ENCODE measurements at regions not wholly inside any gene's neighbourhood (a gene's known extent, or its start where the extent isn't known, plus 50 kb on each side); places are given as distances from the start of the nearest gene placed in this dataset.

DNA sequence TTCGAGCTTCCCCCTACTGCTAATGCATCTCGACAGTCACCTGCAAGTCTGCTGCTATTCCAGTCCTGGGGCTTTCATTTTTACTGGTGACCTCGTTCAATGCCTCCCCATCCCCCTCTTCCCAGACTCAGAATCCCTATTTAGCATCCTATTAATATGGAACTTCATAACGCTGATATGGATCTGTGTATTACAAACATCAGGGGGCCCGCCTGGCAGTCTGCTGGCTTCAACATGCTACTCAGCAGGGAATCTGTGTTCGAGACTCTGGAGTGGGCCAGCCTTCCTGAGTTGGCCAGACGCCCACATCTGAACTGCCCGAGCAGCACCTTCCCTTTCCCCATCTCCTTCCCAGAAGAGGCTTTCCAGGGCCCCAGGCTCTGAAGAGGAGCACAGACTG, 173.9 kb upstream of the PPARGC1A start:
- no peak for DNase-seq (ENCODE audit: low read depth)
- TF ChIP-seq, protein P1, sequence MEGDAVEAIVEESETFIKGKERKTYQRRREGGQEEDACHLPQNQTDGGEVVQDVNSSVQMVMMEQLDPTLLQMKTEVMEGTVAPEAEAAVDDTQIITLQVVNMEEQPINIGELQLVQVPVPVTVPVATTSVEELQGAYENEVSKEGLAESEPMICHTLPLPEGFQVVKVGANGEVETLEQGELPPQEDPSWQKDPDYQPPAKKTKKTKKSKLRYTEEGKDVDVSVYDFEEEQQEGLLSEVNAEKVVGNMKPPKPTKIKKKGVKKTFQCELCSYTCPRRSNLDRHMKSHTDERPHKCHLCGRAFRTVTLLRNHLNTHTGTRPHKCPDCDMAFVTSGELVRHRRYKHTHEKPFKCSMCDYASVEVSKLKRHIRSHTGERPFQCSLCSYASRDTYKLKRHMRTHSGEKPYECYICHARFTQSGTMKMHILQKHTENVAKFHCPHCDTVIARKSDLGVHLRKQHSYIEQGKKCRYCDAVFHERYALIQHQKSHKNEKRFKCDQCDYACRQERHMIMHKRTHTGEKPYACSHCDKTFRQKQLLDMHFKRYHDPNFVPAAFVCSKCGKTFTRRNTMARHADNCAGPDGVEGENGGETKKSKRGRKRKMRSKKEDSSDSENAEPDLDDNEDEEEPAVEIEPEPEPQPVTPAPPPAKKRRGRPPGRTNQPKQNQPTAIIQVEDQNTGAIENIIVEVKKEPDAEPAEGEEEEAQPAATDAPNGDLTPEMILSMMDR (IDR thresholded peaks at IDR 0.05; ENCODE audit: control insufficient read depth, extremely low read depth, insufficient read depth) = no peak
- H3K4me3 ChIP-seq (ENCODE audit: low read depth, low read length) = no peak overlapping the region

DNA sequence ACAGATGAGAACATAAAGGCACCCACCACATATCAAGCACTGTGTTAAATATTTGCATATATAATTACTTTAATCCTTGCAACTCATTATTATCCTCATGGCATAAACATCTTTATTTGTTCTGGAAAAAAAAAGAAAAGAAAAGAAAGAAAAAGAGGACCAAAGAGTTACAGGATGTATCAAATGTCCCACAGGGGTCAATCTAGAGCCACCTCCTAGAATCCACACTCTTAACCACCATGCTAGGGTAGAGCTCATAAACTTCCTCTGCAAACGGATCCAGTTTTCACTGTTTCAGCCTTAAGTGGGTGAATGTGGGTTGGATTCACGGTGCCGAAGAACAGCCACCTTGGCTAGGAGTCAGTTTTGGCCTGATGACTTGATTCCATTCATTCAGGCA, 171.1 kb upstream of the PPARGC1A start:
- TF ChIP-seq, protein P1 (IDR thresholded peaks at IDR 0.05; ENCODE audit: control insufficient read depth, extremely low read depth, insufficient read depth) = no peak
- no peak overlapping the region for H3K4me3 ChIP-seq (ENCODE audit: low read depth, low read length)

GRCh38 chr4:24059839-24060238, 170.0 kb upstream of the PPARGC1A start:
- DNase-seq (ENCODE audit: low read depth) = no peak
- no peak overlapping the region for H3K4me3 ChIP-seq (ENCODE audit: low read depth, low read length)
- TF ChIP-seq, protein P1 (IDR thresholded peaks at IDR 0.05; ENCODE audit: control insufficient read depth, extremely low read depth, insufficient read depth) = no peak

More for the DNA sequence above, 171.1 kb upstream of the PPARGC1A start:
- no peak for DNase-seq (ENCODE audit: low read depth)

DNA sequence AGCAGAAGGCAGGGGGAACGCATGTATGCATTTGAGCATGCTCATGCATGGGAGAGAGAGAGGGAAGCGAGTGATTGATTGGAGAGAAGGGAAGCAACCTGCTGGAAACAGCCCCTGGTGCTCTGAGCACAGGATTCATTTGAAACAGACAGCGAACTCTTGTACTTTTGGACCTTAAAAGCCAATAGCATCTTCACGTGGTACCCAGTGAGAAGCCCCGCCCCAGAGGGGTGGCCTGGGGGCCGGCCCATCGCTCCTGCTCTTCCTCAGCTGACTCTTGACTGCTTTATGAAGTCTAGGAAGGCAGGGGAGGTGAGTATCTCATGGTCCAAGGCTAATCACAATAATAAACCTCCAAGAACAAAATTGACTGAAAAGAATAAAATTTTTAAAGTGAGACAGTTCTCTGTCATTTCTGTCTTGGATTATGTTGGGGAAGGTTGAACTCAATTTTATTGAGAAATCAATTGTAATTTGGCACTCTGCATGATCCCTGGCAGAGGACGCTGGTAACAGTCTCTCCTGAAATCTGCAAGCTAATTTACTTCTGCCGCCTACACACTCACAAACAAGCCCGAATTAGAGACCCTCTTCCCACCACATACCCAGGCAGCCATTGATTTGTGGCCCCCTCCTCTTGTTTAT, 168.2 kb upstream of the PPARGC1A start:
- TF ChIP-seq, protein P1 (IDR thresholded peaks at IDR 0.05; ENCODE audit: control insufficient read depth, extremely low read depth, insufficient read depth) = no peak
- no peak overlapping the region for H3K4me3 ChIP-seq (ENCODE audit: low read depth, low read length)
- DNase-seq (ENCODE audit: low read depth) = no peak

GRCh38 chr4:24056289-24056688, 166.4 kb upstream of the PPARGC1A start:
- DNase-seq (ENCODE audit: low read depth) = no peak
- TF ChIP-seq, protein P1 (IDR thresholded peaks at IDR 0.05; ENCODE audit: control insufficient read depth, extremely low read depth, insufficient read depth) = no peak
- no peak overlapping the region for H3K4me3 ChIP-seq (ENCODE audit: low read depth, low read length)

DNA sequence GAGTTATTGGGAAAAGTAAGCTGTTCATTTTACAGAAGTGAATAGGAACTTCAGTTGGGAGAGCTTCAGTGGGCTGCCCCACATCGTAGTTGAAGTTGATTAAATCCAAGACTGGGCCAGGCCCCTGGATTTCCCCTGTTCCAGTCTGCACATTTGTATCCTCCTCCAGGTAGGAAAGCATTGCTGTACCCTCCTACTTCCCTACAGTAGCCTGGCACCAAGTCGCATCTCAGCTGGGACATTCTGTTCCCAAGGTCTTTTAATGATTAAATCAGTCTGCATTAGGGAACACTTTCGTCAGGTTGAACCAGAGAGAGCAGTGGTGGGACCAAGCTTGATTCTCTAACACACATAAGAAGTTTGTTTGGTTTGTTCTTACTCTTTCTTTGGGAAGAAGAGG, 165.8 kb upstream of the PPARGC1A start:
- no peak overlapping the region for H3K4me3 ChIP-seq (ENCODE audit: low read depth, low read length)
- DNase-seq (ENCODE audit: low read depth) = no peak
- TF ChIP-seq, protein P1 (IDR thresholded peaks at IDR 0.05; ENCODE audit: control insufficient read depth, extremely low read depth, insufficient read depth) = no peak

- no peak for DNase-seq (ENCODE audit: low read depth)
- TF ChIP-seq, protein P1 (IDR thresholded peaks at IDR 0.05; ENCODE audit: control insufficient read depth, extremely low read depth, insufficient read depth) = no peak
- no peak overlapping the region for H3K4me3 ChIP-seq (ENCODE audit: low read depth, low read length)
Observed at GRCh38 chr4:24054910-24055309, 165.1 kb upstream of the PPARGC1A start.
